CD8-positive, alpha-beta memory T cell (primary cell): ENCODE measurements at regions not wholly inside any gene's neighbourhood (a gene's known extent, or its start where the extent isn't known, plus 50 kb on each side); places are given as distances from the start of the nearest gene placed in this dataset.
A peak's percentile ranks its signal among the peaks of the same experiment; 100 is the strongest.

ENCODE experiments used
- CTCF ChIA-PET: fragments of 350-600 bp; sonication (Branson Sonifier 250); formaldehyde crosslinking; loops from one replicate; lab custom pipeline; 2021; ENCODE audit warnings: antibody characterized with exemption; lab: Charles Lee
- POLR2A ChIA-PET: fragments of 350-600 bp; sonication (Branson Sonifier 250); formaldehyde crosslinking; loops from one replicate; lab custom pipeline; 2021; ENCODE audit warnings: antibody characterized with exemption; lab: Charles Lee
- DNase-seq, 5 donors: peaks; one replicate each; pipeline versions ENCODE4 v3.0.0 to v3.0.0-alpha.2; 2020 to 2022; ENCODE audit warnings: mixed read lengths in 1 of 5
- H3K27ac ChIP-seq: one replicate; pipeline ENCODE4 v1.7.0; 2013; ENCODE audit warnings: low read depth, mild to moderate bottlenecking, low read length, moderate library complexity
- H3K27me3 ChIP-seq: 2 replicates; pipeline ENCODE4 v1.7.0; 2013; ENCODE audit warnings: low read length, mild to moderate bottlenecking; ENCODE audit not compliant: insufficient read depth, poor library complexity, severe bottlenecking
- H3K36me3 ChIP-seq: 2 replicates; pipeline ENCODE4 v1.7.0; 2013; ENCODE audit warnings: mild to moderate bottlenecking, low read length, moderate library complexity; ENCODE audit not compliant: insufficient read depth
- H3K4me1 ChIP-seq: 2 replicates; pipeline ENCODE4 v1.7.0; 2013; ENCODE audit warnings: mild to moderate bottlenecking, low read length, moderate library complexity; ENCODE audit not compliant: insufficient read depth
- H3K4me3 ChIP-seq: 2 replicates; pipeline ENCODE4 v1.7.0; 2013; ENCODE audit warnings: mild to moderate bottlenecking, low read length
- H3K9me3 ChIP-seq: 2 replicates; pipeline ENCODE4 v1.7.0; 2013; ENCODE audit warnings: mild to moderate bottlenecking, low read length
- H3K27ac Mint-ChIP-seq, 8 donors: one replicate each; pipeline ENCODE4 v1.8.0; 2020 to 2021; ENCODE audit warnings: mixed read lengths in 8 of 8, mild to moderate bottlenecking in 6 of 8, inconsistent platforms in 3 of 8, moderate library complexity in 3 of 8
- H3K27me3 Mint-ChIP-seq, 2 donors: one replicate each; pipeline ENCODE4 v1.8.0; 2020 to 2021; ENCODE audit warnings: mixed read lengths in 2 of 2, mild to moderate bottlenecking in 1 of 2, moderate library complexity in 1 of 2
- H3K36me3 Mint-ChIP-seq, 3 donors: one replicate each; pipeline ENCODE4 v1.8.0; 2020 to 2021; ENCODE audit warnings: mixed read lengths in 3 of 3, inconsistent platforms in 1 of 3, mild to moderate bottlenecking in 1 of 3
- H3K4me1 Mint-ChIP-seq, 3 donors: one replicate each; pipeline ENCODE4 v1.8.0; 2020 to 2021; ENCODE audit warnings: mixed read lengths in 3 of 3, inconsistent platforms in 1 of 3, mild to moderate bottlenecking in 1 of 3
- H3K4me3 Mint-ChIP-seq, 7 donors: one replicate each; pipeline ENCODE4 v1.8.0; 2020 to 2021; ENCODE audit warnings: mixed read lengths in 7 of 7, mild to moderate bottlenecking in 6 of 7, moderate library complexity in 4 of 7, inconsistent platforms in 2 of 7
- H3K9me3 Mint-ChIP-seq, 5 donors: one replicate each; pipeline ENCODE4 v1.8.0; 2020 to 2022; ENCODE audit warnings: mixed read lengths in 5 of 5, mild to moderate bottlenecking in 3 of 5, moderate library complexity in 2 of 5, inconsistent platforms in 1 of 5

DNA sequence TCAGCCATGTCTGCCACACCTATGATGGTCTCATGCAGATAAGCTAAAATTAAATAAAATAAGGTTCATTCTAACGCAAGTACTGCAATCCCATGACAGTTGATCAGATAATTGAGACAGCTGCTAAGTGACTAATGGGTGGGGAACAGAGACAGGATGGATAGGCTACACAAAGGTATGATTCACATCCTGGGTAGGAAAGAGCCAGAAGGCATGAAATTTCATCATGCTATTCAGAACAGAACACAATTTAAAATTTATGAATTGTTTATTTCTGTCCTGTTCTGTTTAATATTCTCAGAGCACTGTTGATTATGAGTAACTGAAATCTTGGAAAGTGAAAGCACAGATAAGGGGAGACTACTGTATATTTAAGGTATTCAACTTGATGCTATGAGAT, 381.8 kb upstream of the SORCS1 start:
- DNase-seq: no peak
- Histone ChIP-seq H3K4me1 (no peaks in the 10 kb centered on the region), H3K36me3 (no peaks in the 10 kb centered on the region), H3K27ac (no peak overlapping the region), H3K9me3 (no peaks in the 10 kb centered on the region), H3K4me3 (no peak overlapping the region), H3K27me3 (no peaks in the 10 kb centered on the region)
- H3K27ac Mint-ChIP-seq: no peak overlapping the region
- peaks cover 5 to 23% (median 16%) of the 10 kb centered on the region in 5 donors for H3K9me3 Mint-ChIP-seq
- H3K4me3 Mint-ChIP-seq: no peak overlapping the region
- no peaks in the 10 kb centered on the region for H3K4me1 Mint-ChIP-seq
- no peaks in the 10 kb centered on the region for H3K27me3 Mint-ChIP-seq
- H3K36me3 Mint-ChIP-seq: peaks cover 0 to 5% (median 0%) of the 10 kb centered on the region in 3 donors
- CTCF ChIA-PET: no interaction called here
- POLR2A ChIA-PET: no interaction called here

DNA sequence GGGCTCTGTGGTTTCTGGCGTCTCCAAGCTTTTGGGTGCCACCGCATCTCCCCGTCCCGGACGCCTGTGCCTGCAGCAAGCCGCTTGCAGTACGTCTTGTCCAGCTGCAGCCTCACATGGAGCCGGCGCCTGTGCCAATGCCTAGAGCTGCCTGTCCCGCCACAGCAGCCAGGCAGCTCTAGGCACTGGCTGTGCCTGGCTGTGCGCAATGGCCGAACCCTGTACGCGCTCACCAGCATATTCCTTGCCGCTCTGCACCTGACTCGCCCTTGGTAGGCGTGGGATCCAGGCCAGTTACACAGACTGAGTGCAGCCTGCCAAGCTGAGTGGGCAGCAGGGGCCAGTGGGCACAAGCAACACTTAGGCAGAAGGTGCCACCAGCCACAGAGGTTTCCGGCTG, 381.2 kb upstream of the SORCS1 start:
- H3K4me3 ChIP-seq: no peak overlapping the region
- no peaks in the 10 kb centered on the region for H3K4me1 ChIP-seq
- H3K27me3 ChIP-seq: no peaks in the 10 kb centered on the region
- no peaks in the 10 kb centered on the region for H3K4me1 Mint-ChIP-seq
- ChIA-PET CTCF (no interaction called here), POLR2A (no interaction called here)
- H3K27ac ChIP-seq: no peak overlapping the region
- H3K9me3 Mint-ChIP-seq: peaks cover 5 to 23% (median 16%) of the 10 kb centered on the region in 5 donors
- H3K27ac Mint-ChIP-seq: no peak overlapping the region
- H3K9me3 ChIP-seq: no peaks in the 10 kb centered on the region
- H3K36me3 Mint-ChIP-seq: peaks cover 0 to 5% (median 0%) of the 10 kb centered on the region in 3 donors
- H3K4me3 Mint-ChIP-seq: no peak overlapping the region
- no peaks in the 10 kb centered on the region for H3K27me3 Mint-ChIP-seq
- DNase-seq: peak in 1 of 5 donors; percentile 23
- no peaks in the 10 kb centered on the region for H3K36me3 ChIP-seq

- no peaks in the 10 kb centered on the region for H3K36me3 ChIP-seq
- no peaks in the 10 kb centered on the region for H3K27me3 Mint-ChIP-seq
- H3K36me3 Mint-ChIP-seq: peaks cover 0 to 5% (median 0%) of the 10 kb centered on the region in 3 donors
- no peak overlapping the region for H3K27ac Mint-ChIP-seq
- H3K9me3 Mint-ChIP-seq: peaks cover 3 to 23% (median 11%) of the 10 kb centered on the region in 5 donors
- CTCF ChIA-PET: no interaction called here
- H3K27ac ChIP-seq: no peak overlapping the region
- H3K4me1 Mint-ChIP-seq: no peaks in the 10 kb centered on the region
- H3K9me3 ChIP-seq: no peaks in the 10 kb centered on the region
- POLR2A ChIA-PET: no interaction called here
- H3K4me1 ChIP-seq: no peaks in the 10 kb centered on the region
- H3K4me3 Mint-ChIP-seq: no peak overlapping the region
- H3K27me3 ChIP-seq: no peaks in the 10 kb centered on the region
- H3K4me3 ChIP-seq: no peak overlapping the region
- DNase-seq: no peak
Measured at GRCh38 chr10:107544706-107545520, 380.4 kb upstream of the SORCS1 start.

DNA sequence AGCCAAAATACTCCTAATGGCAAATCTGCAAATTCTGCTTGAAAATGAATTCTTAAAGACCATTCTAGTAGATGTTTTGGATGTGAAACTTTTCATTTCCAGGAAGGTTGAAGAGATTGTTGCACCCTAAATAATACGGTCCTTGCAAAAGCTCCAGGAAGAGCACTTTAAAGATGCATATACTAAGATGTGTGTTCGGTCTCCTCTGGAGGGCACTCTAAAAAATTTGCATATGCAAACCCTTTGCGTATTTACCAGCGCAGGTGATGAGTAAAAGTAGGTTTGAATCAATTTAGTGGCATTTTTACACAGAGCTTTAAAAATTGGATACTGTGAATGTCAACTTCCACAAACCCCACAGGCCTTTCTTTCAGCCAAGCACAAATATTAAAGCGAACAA, 378.1 kb upstream of the SORCS1 start:
- H3K36me3 Mint-ChIP-seq: no peaks in the 10 kb centered on the region
- CTCF ChIA-PET: no interaction called here
- no peak overlapping the region for H3K27ac Mint-ChIP-seq
- no peak for DNase-seq
- H3K27me3 ChIP-seq: no peaks in the 10 kb centered on the region
- POLR2A ChIA-PET: no interaction called here
- H3K4me1 ChIP-seq: no peaks in the 10 kb centered on the region
- no peak overlapping the region for H3K27ac ChIP-seq
- H3K4me1 Mint-ChIP-seq: no peaks in the 10 kb centered on the region
- H3K4me3 Mint-ChIP-seq: no peak overlapping the region
- no peaks in the 10 kb centered on the region for H3K9me3 ChIP-seq
- H3K27me3 Mint-ChIP-seq: no peaks in the 10 kb centered on the region
- H3K9me3 Mint-ChIP-seq: peaks cover 0 to 19% (median 8%) of the 10 kb centered on the region in 5 donors
- H3K4me3 ChIP-seq: no peak overlapping the region
- H3K36me3 ChIP-seq: no peaks in the 10 kb centered on the region

GRCh38 chr10:107542016-107542415, 377.5 kb upstream of the SORCS1 start:
- H3K36me3 ChIP-seq: no peaks in the 10 kb centered on the region
- H3K4me1 ChIP-seq: no peaks in the 10 kb centered on the region
- CTCF ChIA-PET: no interaction called here
- no peak overlapping the region for H3K4me3 ChIP-seq
- no peaks in the 10 kb centered on the region for H3K27me3 Mint-ChIP-seq
- no peak overlapping the region for H3K4me3 Mint-ChIP-seq
- H3K4me1 Mint-ChIP-seq: no peaks in the 10 kb centered on the region
- peaks cover 0 to 19% (median 6%) of the 10 kb centered on the region in 5 donors for H3K9me3 Mint-ChIP-seq
- POLR2A ChIA-PET: no interaction called here
- no peaks in the 10 kb centered on the region for H3K9me3 ChIP-seq
- no peaks in the 10 kb centered on the region for H3K36me3 Mint-ChIP-seq
- H3K27ac ChIP-seq: no peak overlapping the region
- H3K27me3 ChIP-seq: no peaks in the 10 kb centered on the region
- DNase-seq: no peak
- no peak overlapping the region for H3K27ac Mint-ChIP-seq

DNA sequence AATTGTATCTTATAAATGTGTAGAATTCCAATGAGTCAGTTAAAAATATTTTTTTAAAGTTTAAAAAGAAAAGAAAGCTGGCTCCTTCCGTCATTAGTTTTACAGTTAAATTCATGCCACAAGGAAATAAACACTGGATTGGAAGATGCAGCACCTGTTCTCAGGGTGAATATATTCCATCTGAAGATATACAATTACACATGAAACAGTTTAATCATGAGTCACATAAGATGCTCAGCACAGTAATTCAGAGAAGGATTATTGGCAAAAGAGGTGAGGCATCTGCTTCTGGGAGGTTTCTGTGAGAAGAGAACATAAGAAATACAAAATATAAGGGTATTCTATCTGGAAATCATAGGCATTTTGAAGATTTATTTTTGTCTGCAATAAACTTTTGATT, 376.5 kb upstream of the SORCS1 start:
- Mint-ChIP-seq H3K4me1 (no peaks in the 10 kb centered on the region), H3K4me3 (no peak overlapping the region), H3K27ac (no peak overlapping the region), H3K27me3 (no peaks in the 10 kb centered on the region), H3K36me3 (no peaks in the 10 kb centered on the region), H3K9me3 (peaks cover 0 to 16% (median 3%) of the 10 kb centered on the region in 5 donors)
- Histone ChIP-seq H3K9me3 (no peaks in the 10 kb centered on the region), H3K27me3 (no peaks in the 10 kb centered on the region), H3K36me3 (no peaks in the 10 kb centered on the region), H3K27ac (no peak overlapping the region), H3K4me1 (no peaks in the 10 kb centered on the region), H3K4me3 (no peak overlapping the region)
- no peak for DNase-seq
- ChIA-PET CTCF (no interaction called here), POLR2A (no interaction called here)

- Mint-ChIP-seq H3K27ac (no peak overlapping the region), H3K4me1 (no peaks in the 10 kb centered on the region), H3K4me3 (no peak overlapping the region), H3K27me3 (no peaks in the 10 kb centered on the region), H3K36me3 (no peaks in the 10 kb centered on the region), H3K9me3 (peaks cover 3 to 17% (median 14%) of the 10 kb centered on the region in 5 donors)
- no peaks in the 10 kb centered on the region for H3K27me3 ChIP-seq
- H3K9me3 ChIP-seq: no peaks in the 10 kb centered on the region
- CTCF ChIA-PET: no interaction called here
- H3K4me3 ChIP-seq: no peak overlapping the region
- POLR2A ChIA-PET: no interaction called here
- H3K27ac ChIP-seq: no peak overlapping the region
- no peaks in the 10 kb centered on the region for H3K4me1 ChIP-seq
- no peak for DNase-seq
- H3K36me3 ChIP-seq: no peaks in the 10 kb centered on the region
Measured at GRCh38 chr10:107529350-107529749, 364.8 kb upstream of the SORCS1 start.

DNA sequence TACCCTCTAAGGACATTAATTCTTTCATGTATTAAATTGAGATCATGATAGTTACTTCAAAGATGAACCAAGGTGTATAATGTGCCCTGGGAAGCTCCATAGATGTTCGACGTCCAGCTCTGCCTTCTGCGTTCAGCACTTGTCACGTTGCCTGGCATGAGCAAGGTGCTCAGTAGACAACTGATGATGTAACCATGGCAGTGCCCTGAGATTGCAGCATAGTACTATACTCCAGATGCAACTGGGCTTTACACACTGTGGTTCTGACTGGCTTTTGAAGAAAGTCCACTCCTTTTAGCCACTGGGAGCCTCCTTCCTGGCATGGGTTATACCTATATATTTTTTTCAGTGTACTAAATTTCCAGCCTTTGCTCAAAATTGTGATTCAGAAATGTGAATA, 355.8 kb upstream of the SORCS1 start:
- Mint-ChIP-seq H3K9me3 (peaks cover 13 to 35% (median 18%) of the 10 kb centered on the region in 5 donors), H3K4me3 (no peak overlapping the region), H3K36me3 (no peaks in the 10 kb centered on the region), H3K27me3 (no peaks in the 10 kb centered on the region), H3K4me1 (no peaks in the 10 kb centered on the region), H3K27ac (no peak overlapping the region)
- Histone ChIP-seq H3K36me3 (no peaks in the 10 kb centered on the region), H3K4me1 (no peaks in the 10 kb centered on the region), H3K9me3 (no peaks in the 10 kb centered on the region), H3K4me3 (no peak overlapping the region), H3K27ac (no peak overlapping the region), H3K27me3 (no peaks in the 10 kb centered on the region)
- CTCF ChIA-PET: no interaction called here
- no peak for DNase-seq
- POLR2A ChIA-PET: no interaction called here
